GM19455 (cell line): ENCODE measurements at regions not wholly inside any gene's neighbourhood (a gene's known extent, or its start where the extent isn't known, plus 50 kb on each side); places are given as distances from the start of the nearest gene placed in this dataset.

Source experiments
- ATAC-seq: cut with Tn5 transposase; IDR thresholded peaks from one replicate; pipeline ENCODE4 v1.9.1; 2021; ENCODE audit not compliant: unreplicated experiment

- ATAC-seq: no peak
Observed at GRCh38 chr2:71800851-71801250, 346.8 kb downstream of the CYP26B1 start.

GRCh38 chr2:71800106-71800809, 346.9 kb downstream of the DYSF start:
- no peak for ATAC-seq

GRCh38 chr2:71799013-71799575, 345.7 kb downstream of the DYSF start:
- ATAC-seq: no peak

GRCh38 chr2:71798266-71799012, 345.1 kb downstream of the DYSF start:
- ATAC-seq: no peak

- ATAC-seq: no peak
Observed at GRCh38 chr2:71797035-71797810, 343.9 kb downstream of the DYSF start.

- no peak for ATAC-seq
Observed at GRCh38 chr2:71796174-71796593, 342.8 kb downstream of the DYSF start.

- ATAC-seq: no peak
Observed at GRCh38 chr2:71795486-71795885, 342.1 kb downstream of the DYSF start.

GRCh38 chr2:71794611-71795010, 341.2 kb downstream of the DYSF start:
- no peak for ATAC-seq

- ATAC-seq: no peak
Observed at GRCh38 chr2:71793926-71794325, 340.6 kb downstream of the DYSF start.

- ATAC-seq: no peak
Observed at GRCh38 chr2:71792926-71793761, 339.8 kb downstream of the DYSF start.

GRCh38 chr2:71791501-71792135, 338.3 kb downstream of the DYSF start:
- no peak for ATAC-seq

GRCh38 chr2:71791061-71791450, 337.7 kb downstream of the DYSF start:
- ATAC-seq: no peak

- ATAC-seq: no peak
Observed at GRCh38 chr2:71790226-71791060, 337.1 kb downstream of the DYSF start.

- no peak for ATAC-seq
Observed at GRCh38 chr2:71789556-71790204, 336.3 kb downstream of the DYSF start.

GRCh38 chr2:71788601-71789240, 335.4 kb downstream of the DYSF start:
- no peak for ATAC-seq

GRCh38 chr2:71788186-71788525, 334.8 kb downstream of the DYSF start:
- no peak for ATAC-seq

- ATAC-seq: no peak
Observed at GRCh38 chr2:71787476-71788185, 334.3 kb downstream of the DYSF start.

- no peak for ATAC-seq
Observed at GRCh38 chr2:71787108-71787415, 333.7 kb downstream of the DYSF start.
